Heart left ventricle (tissue), 13 donors: ENCODE measurements at regions not wholly inside any gene's neighbourhood (a gene's known extent, or its start where the extent isn't known, plus 50 kb on each side); places are given as distances from the start of the nearest gene placed in this dataset.

Experiments
- POLR2A ChIP-seq, 2 donors: fragments of 450-650 bp; IDR thresholded peaks; one replicate each; pipeline ENCODE4 v1.6.1; 2017; ENCODE audit warnings: antibody characterized with exemption in 2 of 2, mild to moderate bottlenecking in 2 of 2, moderate library complexity in 2 of 2
- TF ChIP-seq, protein P1 (sequence below), 12 donors: fragments of 200-600 bp; sonication (generic) in 4 of 12; IDR thresholded peaks; one replicate each; pipeline versions ENCODE4 v1.5.0 to v1.8.0; 2018 to 2022; ENCODE audit warnings: antibody characterized with exemption in 12 of 12, mild to moderate bottlenecking in 5 of 12
- donor health status: ischemic (EF 13 %, LVEDD 7.1; RV severe dilation, severe dysfunction).
- donor health status: DM: no; HTN: yes; CAD: no.
- donor health status: DM: no; HTN: no; CAD: no.
- donor health status: ischemic (EF 25% LVEDD 6.9; RV normal size, moderate dysfunction).
- donor health status: ischemic (EF 25% LVEDD 5.7; RV mildly dilated, moderate dysfunction).
- donor health status: ischemic (EF 35%, LVEDD 5.7; RV mildly dilated, moderate dysfunction).
- donor health status: nonischemic (EF 11% LVEDD 7.7; RV severe dilation, severe dysfunction).
- donor health status: DM: yes; HTN: yes; CAD: no.
- donor health status: PGD.
- donor health status: ischemic (EF 29% LVEDD 5.4; RV normal size, mild dysfunction).
- donor health status: nonischemic (EF 23%, LVEDD 6.1; RV moderate dilation, normal function).

DNA sequence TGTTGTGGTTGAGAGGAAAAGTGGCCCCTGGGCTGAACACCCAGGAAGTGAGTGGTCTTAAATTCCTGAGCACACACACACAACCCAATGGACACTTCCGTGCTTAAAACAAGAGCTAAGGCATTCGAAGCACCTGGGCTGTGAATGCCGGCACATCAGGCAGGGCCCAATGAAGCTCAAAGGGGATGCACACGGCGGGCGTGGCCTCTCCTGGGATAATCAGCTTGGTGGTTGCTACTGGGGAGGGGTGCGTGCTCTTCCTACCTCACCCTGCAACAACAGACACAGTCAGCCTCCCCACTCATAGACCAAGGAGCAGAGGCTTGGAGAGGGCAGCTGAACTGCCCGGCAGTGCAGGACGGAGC, 115.0 kb upstream of the TCERG1L start:
- no peak for TF ChIP-seq POLR2A (IDR thresholded peaks at IDR 0.05)
- TF ChIP-seq, protein P1, sequence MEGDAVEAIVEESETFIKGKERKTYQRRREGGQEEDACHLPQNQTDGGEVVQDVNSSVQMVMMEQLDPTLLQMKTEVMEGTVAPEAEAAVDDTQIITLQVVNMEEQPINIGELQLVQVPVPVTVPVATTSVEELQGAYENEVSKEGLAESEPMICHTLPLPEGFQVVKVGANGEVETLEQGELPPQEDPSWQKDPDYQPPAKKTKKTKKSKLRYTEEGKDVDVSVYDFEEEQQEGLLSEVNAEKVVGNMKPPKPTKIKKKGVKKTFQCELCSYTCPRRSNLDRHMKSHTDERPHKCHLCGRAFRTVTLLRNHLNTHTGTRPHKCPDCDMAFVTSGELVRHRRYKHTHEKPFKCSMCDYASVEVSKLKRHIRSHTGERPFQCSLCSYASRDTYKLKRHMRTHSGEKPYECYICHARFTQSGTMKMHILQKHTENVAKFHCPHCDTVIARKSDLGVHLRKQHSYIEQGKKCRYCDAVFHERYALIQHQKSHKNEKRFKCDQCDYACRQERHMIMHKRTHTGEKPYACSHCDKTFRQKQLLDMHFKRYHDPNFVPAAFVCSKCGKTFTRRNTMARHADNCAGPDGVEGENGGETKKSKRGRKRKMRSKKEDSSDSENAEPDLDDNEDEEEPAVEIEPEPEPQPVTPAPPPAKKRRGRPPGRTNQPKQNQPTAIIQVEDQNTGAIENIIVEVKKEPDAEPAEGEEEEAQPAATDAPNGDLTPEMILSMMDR (IDR thresholded peaks at IDR 0.05): no peak
